HCT116 (cell line): ENCODE measurements at regions not wholly inside any gene's neighbourhood (a gene's known extent, or its start where the extent isn't known, plus 50 kb on each side); places are given as distances from the start of the nearest gene placed in this dataset.

Experiments
- ATAC-seq: fragments of 200-7000 bp; cut with Tn5 transposase; 2 replicates; pipeline ENCODE4 v1.9.1; 2020; ENCODE audit warnings: mild to moderate bottlenecking, moderate library complexity
- BruUV-seq: library from RNA; stranded (reverse); fragments of 400-500 nt; replicated peaks from 2 replicates; lab custom pipeline; 2021; lab: Mats Ljungman, UMichigan
- CTCF ChIA-PET: fragments of 300-600 bp; sonication (Branson Sonifier 250); formaldehyde crosslinking; loops from one replicate; lab custom pipeline; 2021; ENCODE audit warnings: antibody characterized with exemption; lab: Charles Lee
- POLR2A ChIA-PET: fragments of 300-600, 350-600 bp; sonication (Branson Sonifier 250); formaldehyde crosslinking; loops from one replicate; lab custom pipeline; 2021; ENCODE audit warnings: antibody characterized with exemption; lab: Charles Lee
- RAD21 ChIA-PET, 2 experiments: fragments of 300-600 bp; sonication (Branson Sonifier 250); formaldehyde crosslinking; loops; one replicate each; lab custom pipeline; 2023; ENCODE audit warnings: low total read pairs in 2 of 2; ENCODE audit not compliant: uncharacterized antibody in 2 of 2, unreplicated experiment in 2 of 2, low non-redundant PET in 1 of 2; lab: Charles Lee
- DNase-seq: peaks from one replicate; pipeline ENCODE4 v3.0.0-alpha.2; 2010; ENCODE audit warnings: low read depth, low spot score
- H2AFZ ChIP-seq: fragments of 200-600 bp; shearing (Covaris generic), sonication (generic); 2 replicates; pipeline ENCODE4 v1.6.1; 2017; ENCODE audit warnings: low read depth, mixed run types, mixed read lengths, antibody characterized with exemption, low read length; ENCODE audit not compliant: poor library complexity, severe bottlenecking
- H3K27ac ChIP-seq: 2 replicates; pipeline ENCODE4 v1.5.1; 2012; ENCODE audit warnings: low read depth, low read length
- H3K27me3 ChIP-seq: fragments of 200-600 bp; sonication (generic); 2 replicates; pipeline ENCODE4 v1.6.1; 2016; ENCODE audit warnings: mixed run types, low read length, mixed read lengths; ENCODE audit not compliant: insufficient read depth
- H3K36me3 ChIP-seq, 2 experiments: fragments of 200-500 bp in 1 of 2; fragments of 200-600 bp in 1 of 2; sonication (Bioruptor generic) in 1 of 2; sonication (generic) in 1 of 2; 2 replicates each; pipeline versions ENCODE4 v1.5.1 to v1.6.1; 2014 to 2016; ENCODE audit warnings: low read length in 2 of 2, inconsistent platforms in 1 of 2, mixed read lengths in 1 of 2, mixed run types in 1 of 2; ENCODE audit not compliant: insufficient read depth in 2 of 2, control insufficient read depth in 1 of 2
- H3K4me1 ChIP-seq, 2 experiments: fragments of 200-600 bp in 1 of 2; sonication (generic) in 1 of 2; 2 replicates each; pipeline versions ENCODE4 v1.5.1 to v1.6.1; 2012 to 2017; ENCODE audit warnings: low read length in 2 of 2, inconsistent platforms in 1 of 2, mild to moderate bottlenecking in 1 of 2, mixed read lengths in 1 of 2, mixed run types in 1 of 2, moderate library complexity in 1 of 2; ENCODE audit not compliant: insufficient read depth in 2 of 2, control insufficient read depth in 1 of 2
- H3K4me2 ChIP-seq: fragments of 200-600 bp; sonication (generic); 2 replicates; pipeline ENCODE4 v1.6.1; 2017; ENCODE audit warnings: mixed run types, low read length, mixed read lengths
- H3K4me3 ChIP-seq, 2 experiments: fragments of 200-600 bp in 1 of 2; sonication (generic) in 1 of 2; replicated peaks in 1 of 2; 2 replicates each; pipeline ENCODE4 v1.5.1; 2011 to 2016; ENCODE audit warnings: low read length in 2 of 2, control low read depth in 1 of 2, low read depth in 1 of 2, mild to moderate bottlenecking in 1 of 2, mixed read lengths in 1 of 2, mixed run types in 1 of 2
- H3K79me2 ChIP-seq: fragments of 200-600 bp; sonication (generic); 2 replicates; pipeline ENCODE4 v1.6.1; 2017; ENCODE audit warnings: mild to moderate bottlenecking, mixed run types, low read length, moderate library complexity, mixed read lengths; ENCODE audit not compliant: insufficient read depth
- H3K9ac ChIP-seq: fragments of 200-600 bp; sonication (generic); 2 replicates; pipeline ENCODE4 v1.6.1; 2016; ENCODE audit warnings: low read length, mixed read lengths
- H3K9me2 ChIP-seq: fragments of 200-600 bp; sonication (generic), shearing (Covaris generic); 2 replicates; pipeline ENCODE4 v1.6.1; 2017; ENCODE audit warnings: mixed run types, mild to moderate bottlenecking, moderate library complexity; ENCODE audit not compliant: insufficient read depth
- H3K9me3 ChIP-seq, 2 experiments: fragments of 200-500 bp in 1 of 2; fragments of 200-600 bp in 1 of 2; sonication (Bioruptor generic) in 1 of 2; sonication (generic) in 1 of 2; 2 replicates each; pipeline ENCODE4 v1.6.1; 2014 to 2017; ENCODE audit warnings: low read length in 2 of 2, mixed read lengths in 2 of 2, inconsistent platforms in 1 of 2, low read depth in 1 of 2, mild to moderate bottlenecking in 1 of 2, mixed run types in 1 of 2, moderate library complexity in 1 of 2; ENCODE audit not compliant: control insufficient read depth in 1 of 2, insufficient read depth in 1 of 2
- H4K20me1 ChIP-seq: fragments of 200-600 bp; sonication (generic), shearing (Covaris generic); 2 replicates; pipeline ENCODE4 v1.6.1; 2017; ENCODE audit warnings: mixed run types, mild to moderate bottlenecking, moderate library complexity; ENCODE audit not compliant: insufficient read depth
- ATF3 ChIP-seq: IDR thresholded peaks from 2 replicates; pipeline ENCODE4 v1.6.1; 2012
- CBX3 ChIP-seq: IDR thresholded peaks from 2 replicates; pipeline ENCODE4 v1.6.1; 2012; ENCODE audit warnings: low read depth
- CEBPB ChIP-seq: IDR thresholded peaks from 2 replicates; pipeline ENCODE4 v1.6.1; 2012; ENCODE audit warnings: low read depth
- EZH2phosphoT487 ChIP-seq: fragments of 200-600 bp; IDR thresholded peaks from 2 replicates; pipeline ENCODE4 v1.6.1; 2018; ENCODE audit warnings: antibody characterized with exemption, borderline replicate concordance
- POLR2A ChIP-seq: IDR thresholded peaks from 2 replicates; pipeline ENCODE4 v1.7.0; 2011; ENCODE audit warnings: borderline replicate concordance; ENCODE audit not compliant: insufficient read depth, insufficient read length; ENCODE audit errors: extremely low read depth
- POLR2AphosphoS5 ChIP-seq: IDR thresholded peaks from 2 replicates; pipeline ENCODE4 v1.6.1; 2011; ENCODE audit warnings: mild to moderate bottlenecking, low read depth, low read length, moderate library complexity
- RAD21 ChIP-seq: IDR thresholded peaks from 2 replicates; pipeline ENCODE4 v1.6.1; 2012; ENCODE audit warnings: low read depth, mild to moderate bottlenecking
- SRF ChIP-seq: IDR thresholded peaks from 2 replicates; pipeline ENCODE4 v1.6.1; 2012; ENCODE audit warnings: low read depth
- TCF7L2 ChIP-seq: IDR thresholded peaks from 2 replicates; pipeline ENCODE4 v1.7.0; 2011; ENCODE audit warnings: borderline replicate concordance, inconsistent platforms; ENCODE audit not compliant: insufficient read depth, insufficient read length; ENCODE audit errors: extremely low read depth
- YY1 ChIP-seq: IDR thresholded peaks from 2 replicates; pipeline ENCODE4 v1.6.1; 2011; ENCODE audit warnings: low read length, low read depth, moderate library complexity, mild to moderate bottlenecking; ENCODE audit not compliant: insufficient replicate concordance; ENCODE audit errors: extremely low read depth
- ZBTB33 ChIP-seq: IDR thresholded peaks from 2 replicates; pipeline ENCODE4 v1.6.1; 2011; ENCODE audit warnings: mild to moderate bottlenecking, low read length, moderate library complexity; ENCODE audit not compliant: insufficient replicate concordance; ENCODE audit errors: extremely low read depth
- ZFX ChIP-seq: fragments of 450-650 bp; IDR thresholded peaks from 2 replicates; pipeline ENCODE4 v1.6.1; 2017
- intact Hi-C: fragments of 100-400 bp; cut with micrococcal nuclease; formaldehyde crosslinking; loops from 2 replicates; pipeline ENCODE4 v1.10.0; 2022

GRCh38 chr10:131722525-131723264 is 178.1 kb upstream of the PPP2R2D start:
- H3K4me1 ChIP-seq, result no peaks in the 10 kb centered on the region
- H3K9me3 ChIP-seq, result no peaks in the 10 kb centered on the region
- no peak for ATAC-seq
- ChIA-PET POLR2A (no interaction called here), CTCF (no interaction called here), RAD21 (interaction anchor here in 1 of 2 experiments (0.6 kb wide), 1 partner anchor 1451 kb away, joined by 4 read pairs; no protein-coding TSS in a partner anchor)
- no peak for DNase-seq
- H3K27me3 ChIP-seq, result no peaks in the 10 kb centered on the region
- H3K4me2 ChIP-seq, result no peak overlapping the region
- no peak overlapping the region for H3K27ac ChIP-seq
- no peaks in the 10 kb centered on the region for H3K9me2 ChIP-seq
- TF ChIP-seq TCF7L2 (no peak), ZBTB33 (no peak), ZFX (no peak), EZH2phosphoT487 (no peak), CBX3 (no peak), CEBPB (no peak), ATF3 (no peak), YY1 (no peak), RAD21 (no peak), POLR2AphosphoS5 (no peak), POLR2A (no peak), SRF (no peak)
- intact Hi-C loops, result no loop called here
- no peak overlapping the region for H3K9ac ChIP-seq
- no peaks in the 10 kb centered on the region for H4K20me1 ChIP-seq
- BruUV-seq, result no TSS peak
- H3K36me3 ChIP-seq, result no peaks in the 10 kb centered on the region
- no peak overlapping the region for H3K4me3 ChIP-seq
- H3K79me2 ChIP-seq, result no peaks in the 10 kb centered on the region
- H2AFZ ChIP-seq, result no peak overlapping the region
